Activated naive CD4-positive, alpha-beta T cell treated with anti-CD3 and anti-CD28 coated beads, Interleukin-2, amount 50 U/mL, for 72 hours (primary cell): ENCODE measurements at regions not wholly inside any gene's neighbourhood (a gene's known extent, or its start where the extent isn't known, plus 50 kb on each side); places are given as distances from the start of the nearest gene placed in this dataset.

Experiments
- ATAC-seq, 2 donors: fragments of 150-1000 bp; cut with Tn5 transposase; 2 replicates each; pipeline ENCODE4 v1.10.0; 2021; ENCODE audit warnings: mild to moderate bottlenecking in 2 of 2, moderate library complexity in 2 of 2
- DNase-seq, 2 donors: peaks; one replicate each; pipeline ENCODE4 v3.0.0; 2021 to 2022; ENCODE audit warnings: low spot score in 2 of 2
- H3K27ac Mint-ChIP-seq, 2 donors: one replicate each; pipeline ENCODE4 v1.8.0; 2022; ENCODE audit warnings: mild to moderate bottlenecking in 2 of 2, mixed read lengths in 2 of 2
- H3K36me3 Mint-ChIP-seq, 2 donors: one replicate each; pipeline ENCODE4 v1.8.0; 2022; ENCODE audit warnings: mixed read lengths in 2 of 2
- H3K9me3 Mint-ChIP-seq, 2 donors: one replicate each; pipeline ENCODE4 v1.8.0; 2022; ENCODE audit warnings: mixed read lengths in 2 of 2

GRCh38 chr9:99403371-99403770 is 181.3 kb downstream of the SEC61B start:
- Mint-ChIP-seq H3K27ac (no peak overlapping the region), H3K9me3 (no peaks in the 10 kb centered on the region), H3K36me3 (no peaks in the 10 kb centered on the region)
- ATAC-seq (no peak), DNase-seq (no peak)

GRCh38 chr9:99405359-99405758 is 183.3 kb downstream of the SEC61B start:
- H3K27ac Mint-ChIP-seq: no peak overlapping the region
- no peak for DNase-seq
- no peaks in the 10 kb centered on the region for H3K9me3 Mint-ChIP-seq
- no peaks in the 10 kb centered on the region for H3K36me3 Mint-ChIP-seq
- ATAC-seq: no peak

GRCh38 chr9:99406939-99407338 is 184.9 kb downstream of the SEC61B start:
- H3K36me3 Mint-ChIP-seq: no peaks in the 10 kb centered on the region
- no peaks in the 10 kb centered on the region for H3K9me3 Mint-ChIP-seq
- H3K27ac Mint-ChIP-seq: no peak overlapping the region
- DNase-seq: no peak
- no peak for ATAC-seq

GRCh38 chr9:99411068-99411467 is 189.0 kb downstream of the SEC61B start:
- no peaks in the 10 kb centered on the region for H3K9me3 Mint-ChIP-seq
- no peaks in the 10 kb centered on the region for H3K36me3 Mint-ChIP-seq
- DNase-seq (no peak), ATAC-seq (no peak)
- no peak overlapping the region for H3K27ac Mint-ChIP-seq

- Mint-ChIP-seq H3K27ac (no peak overlapping the region), H3K9me3 (no peaks in the 10 kb centered on the region), H3K36me3 (no peaks in the 10 kb centered on the region)
- DNase-seq (no peak), ATAC-seq (no peak)
Observed at GRCh38 chr9:99411479-99412115, 189.5 kb downstream of the SEC61B start.

GRCh38 chr9:99412606-99413005 is 190.5 kb downstream of the SEC61B start:
- Mint-ChIP-seq H3K36me3 (no peaks in the 10 kb centered on the region), H3K27ac (no peak overlapping the region), H3K9me3 (no peaks in the 10 kb centered on the region)
- ATAC-seq: no peak
- DNase-seq: no peak

GRCh38 chr9:99414321-99414720 is 192.2 kb downstream of the SEC61B start:
- no peak for DNase-seq
- no peak for ATAC-seq
- Mint-ChIP-seq H3K27ac (no peak overlapping the region), H3K36me3 (no peaks in the 10 kb centered on the region), H3K9me3 (no peaks in the 10 kb centered on the region)

GRCh38 chr9:99415606-99416005 is 193.5 kb downstream of the SEC61B start:
- no peak overlapping the region for H3K27ac Mint-ChIP-seq
- no peaks in the 10 kb centered on the region for H3K36me3 Mint-ChIP-seq
- H3K9me3 Mint-ChIP-seq: no peaks in the 10 kb centered on the region

GRCh38 chr9:99416007-99416406 is 193.9 kb downstream of the SEC61B start:
- H3K9me3 Mint-ChIP-seq: no peaks in the 10 kb centered on the region
- no peaks in the 10 kb centered on the region for H3K36me3 Mint-ChIP-seq
- DNase-seq: no peak
- no peak overlapping the region for H3K27ac Mint-ChIP-seq
- no peak for ATAC-seq

More at GRCh38 chr9:99415606-99416005, 193.5 kb downstream of the SEC61B start:
- no peak for DNase-seq
- ATAC-seq: no peak

GRCh38 chr9:99419070-99419469 is 197.0 kb downstream of the SEC61B start:
- DNase-seq (no peak), ATAC-seq (no peak)
- Mint-ChIP-seq H3K9me3 (no peaks in the 10 kb centered on the region), H3K27ac (no peak overlapping the region), H3K36me3 (no peaks in the 10 kb centered on the region)

- Mint-ChIP-seq H3K9me3 (no peaks in the 10 kb centered on the region), H3K36me3 (no peaks in the 10 kb centered on the region), H3K27ac (no peak overlapping the region)
- ATAC-seq (no peak), DNase-seq (no peak)
Observed at GRCh38 chr9:99421369-99421768, 199.3 kb downstream of the SEC61B start.

- DNase-seq: no peak
- ATAC-seq: no peak
- H3K9me3 Mint-ChIP-seq: no peaks in the 10 kb centered on the region
- H3K27ac Mint-ChIP-seq: no peak overlapping the region
- H3K36me3 Mint-ChIP-seq: no peaks in the 10 kb centered on the region
Observed at GRCh38 chr9:99425124-99425523, 203.0 kb downstream of the SEC61B start.

GRCh38 chr9:99425923-99426842 is 204.1 kb downstream of the SEC61B start:
- no peaks in the 10 kb centered on the region for H3K9me3 Mint-ChIP-seq
- no peak for ATAC-seq
- H3K36me3 Mint-ChIP-seq: no peaks in the 10 kb centered on the region
- DNase-seq: no peak
- no peak overlapping the region for H3K27ac Mint-ChIP-seq

- DNase-seq (no peak), ATAC-seq (no peak)
- H3K27ac Mint-ChIP-seq: no peak overlapping the region
- no peaks in the 10 kb centered on the region for H3K36me3 Mint-ChIP-seq
- H3K9me3 Mint-ChIP-seq: no peaks in the 10 kb centered on the region
Observed at GRCh38 chr9:99427260-99427659, 205.2 kb downstream of the SEC61B start.

GRCh38 chr9:99430301-99430700 is 208.2 kb downstream of the SEC61B start:
- Mint-ChIP-seq H3K27ac (no peak overlapping the region), H3K36me3 (no peaks in the 10 kb centered on the region), H3K9me3 (no peaks in the 10 kb centered on the region)
- ATAC-seq (peak in 1 of 2 donors; percentile 9), DNase-seq (no peak)

- ATAC-seq: no peak
- Mint-ChIP-seq H3K27ac (no peak overlapping the region), H3K9me3 (no peaks in the 10 kb centered on the region), H3K36me3 (no peaks in the 10 kb centered on the region)
- no peak for DNase-seq
Observed at GRCh38 chr9:99431103-99431502, 209.0 kb downstream of the SEC61B start.

- H3K36me3 Mint-ChIP-seq: no peaks in the 10 kb centered on the region
- no peaks in the 10 kb centered on the region for H3K9me3 Mint-ChIP-seq
- ATAC-seq (no peak), DNase-seq (no peak)
- H3K27ac Mint-ChIP-seq: no peak overlapping the region
Observed at GRCh38 chr9:99432075-99432474, 210.0 kb downstream of the SEC61B start.

GRCh38 chr9:99433095-99433494 is 211.0 kb downstream of the SEC61B start:
- Mint-ChIP-seq H3K27ac (peak overlapping the region in 1 of 2 donors; percentile 68), H3K36me3 (no peaks in the 10 kb centered on the region), H3K9me3 (no peaks in the 10 kb centered on the region)
- ATAC-seq: no peak
- no peak for DNase-seq
